Keratinocyte (primary cell): ENCODE measurements at regions not wholly inside any gene's neighbourhood (a gene's known extent, or its start where the extent isn't known, plus 50 kb on each side); places are given as distances from the start of the nearest gene placed in this dataset.
"Not testable (repeated sequence)": the region's sequence is repeated elsewhere in the genome, so short reads cannot be mapped to it uniquely, and the experiment has no call there.

ENCODE experiments used
- DNase-seq: peaks from one replicate; pipeline ENCODE4 v3.0.0-alpha.2; 2011; ENCODE audit warnings: low read depth, missing footprints, low spot score
- FAIRE-seq: peaks from 2 replicates; lab custom pipeline; 2011; peaks lifted over from hg19 to GRCh38; lab: Jason Lieb, UNC
- H2AFZ ChIP-seq: 2 replicates; pipeline ENCODE4 v1.6.0; 2012; ENCODE audit warnings: low read length, control low read depth, inconsistent platforms; ENCODE audit not compliant: control insufficient read depth
- H3K27ac ChIP-seq: 2 replicates; pipeline ENCODE4 v1.5.1; 2011; ENCODE audit warnings: low read length; ENCODE audit not compliant: control insufficient read depth, insufficient read depth
- H3K27me3 ChIP-seq: 3 replicates; pipeline ENCODE4 v1.6.0; 2011; ENCODE audit warnings: low read length; ENCODE audit not compliant: control insufficient read depth, insufficient read depth; ENCODE audit errors: extremely low read depth
- H3K36me3 ChIP-seq, 2 experiments: 2 replicates in 1 of 2; 3 replicates in 1 of 2; pipeline ENCODE4 v1.5.1; 2011; ENCODE audit warnings: low read length in 2 of 2, mild to moderate bottlenecking in 1 of 2; ENCODE audit not compliant: control insufficient read depth in 2 of 2, insufficient read depth in 2 of 2; ENCODE audit errors: extremely low read depth in 1 of 2
- H3K4me1 ChIP-seq: 3 replicates; pipeline ENCODE4 v1.5.1; 2011; ENCODE audit warnings: low read length; ENCODE audit not compliant: control insufficient read depth, insufficient read depth; ENCODE audit errors: extremely low read depth
- H3K4me2 ChIP-seq: 3 replicates; pipeline ENCODE4 v1.6.0; 2011; ENCODE audit warnings: low read depth, low read length; ENCODE audit not compliant: control insufficient read depth, insufficient read depth; ENCODE audit errors: extremely low read depth
- H3K4me3 ChIP-seq, 3 experiments: fragments of 200-600 bp in 1 of 3; sonication (generic) in 1 of 3; 2 replicates in 2 of 3; 3 replicates in 1 of 3; pipeline ENCODE4 v1.5.1; 2011 to 2016; ENCODE audit warnings: low read length in 3 of 3, mild to moderate bottlenecking in 3 of 3, control low read depth in 2 of 3, inconsistent platforms in 1 of 3, low read depth in 1 of 3, mixed read lengths in 1 of 3, mixed run types in 1 of 3, moderate library complexity in 1 of 3; ENCODE audit not compliant: control insufficient read depth in 2 of 3, insufficient read depth in 2 of 3; ENCODE audit errors: extremely low read depth in 1 of 3
- H3K79me2 ChIP-seq: 2 replicates; pipeline ENCODE4 v1.6.0; 2012; ENCODE audit warnings: low read length; ENCODE audit not compliant: control insufficient read depth, insufficient read depth
- H3K9ac ChIP-seq: 3 replicates; pipeline ENCODE4 v1.6.0; 2011; ENCODE audit warnings: low read length; ENCODE audit not compliant: control insufficient read depth, insufficient read depth; ENCODE audit errors: extremely low read depth
- H3K9me1 ChIP-seq: 3 replicates; pipeline ENCODE4 v1.6.0; 2011; ENCODE audit warnings: low read length; ENCODE audit not compliant: control insufficient read depth, insufficient read depth; ENCODE audit errors: extremely low read depth
- H3K9me3 ChIP-seq: 2 replicates; pipeline ENCODE4 v1.5.1; 2012; ENCODE audit warnings: low read depth, low read length; ENCODE audit not compliant: control insufficient read depth
- H4K20me1 ChIP-seq: 3 replicates; pipeline ENCODE4 v1.6.0; 2011; ENCODE audit warnings: low read length; ENCODE audit not compliant: control insufficient read depth, insufficient read depth; ENCODE audit errors: extremely low read depth
- EZH2 ChIP-seq: IDR thresholded peaks from one replicate; pipeline ENCODE4 v1.6.1; 2012; ENCODE audit warnings: inconsistent platforms, mild to moderate bottlenecking, low read length, moderate library complexity
- dilution Hi-C: fragments of 300-500 bp; cut with MboI; formaldehyde crosslinking; loops from one replicate; pipeline ENCODE4 v1.7.0; 2020; ENCODE audit warnings: low sequenced_read_pairs; ENCODE audit not compliant: extremely low pct_ligation_motif_present
- TF ChIP-seq, protein P1 (sequence below), 3 experiments: IDR thresholded peaks in 1 of 3; conservative IDR thresholded peaks in 1 of 3; optimal IDR thresholded peaks in 1 of 3; 2 replicates in 2 of 3; 3 replicates in 1 of 3; pipeline versions ENCODE3 to v1.5.1; 2011; ENCODE audit warnings: low read length in 3 of 3, mild to moderate bottlenecking in 3 of 3, moderate library complexity in 2 of 3, control low read depth in 1 of 3, inconsistent platforms in 1 of 3; ENCODE audit not compliant: insufficient read depth in 2 of 3; ENCODE audit errors: extremely low read depth in 1 of 3

DNA sequence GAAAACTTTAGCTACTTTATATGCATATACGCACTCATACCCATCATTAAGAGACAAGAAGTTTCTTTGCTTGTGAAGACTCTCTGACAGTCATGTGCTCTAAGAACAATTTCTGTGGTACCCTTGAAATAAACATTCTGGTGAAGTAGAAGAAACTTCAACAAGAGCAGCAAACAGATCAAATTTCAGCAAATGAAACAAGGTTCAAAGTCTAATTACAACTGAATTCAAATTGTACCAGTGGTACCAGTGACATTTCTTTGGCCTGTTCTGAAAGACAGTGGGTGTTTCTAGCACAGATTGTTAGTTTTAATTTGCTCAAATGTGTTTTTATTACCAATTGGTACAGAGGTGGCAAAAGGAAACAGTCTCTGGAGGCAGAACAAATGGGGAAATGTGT, 391.0 kb downstream of the CHSY3 start:
- no peak overlapping the region for H3K9ac ChIP-seq
- DNase-seq (no peak), FAIRE-seq (no peak)
- TF ChIP-seq, protein P1, sequence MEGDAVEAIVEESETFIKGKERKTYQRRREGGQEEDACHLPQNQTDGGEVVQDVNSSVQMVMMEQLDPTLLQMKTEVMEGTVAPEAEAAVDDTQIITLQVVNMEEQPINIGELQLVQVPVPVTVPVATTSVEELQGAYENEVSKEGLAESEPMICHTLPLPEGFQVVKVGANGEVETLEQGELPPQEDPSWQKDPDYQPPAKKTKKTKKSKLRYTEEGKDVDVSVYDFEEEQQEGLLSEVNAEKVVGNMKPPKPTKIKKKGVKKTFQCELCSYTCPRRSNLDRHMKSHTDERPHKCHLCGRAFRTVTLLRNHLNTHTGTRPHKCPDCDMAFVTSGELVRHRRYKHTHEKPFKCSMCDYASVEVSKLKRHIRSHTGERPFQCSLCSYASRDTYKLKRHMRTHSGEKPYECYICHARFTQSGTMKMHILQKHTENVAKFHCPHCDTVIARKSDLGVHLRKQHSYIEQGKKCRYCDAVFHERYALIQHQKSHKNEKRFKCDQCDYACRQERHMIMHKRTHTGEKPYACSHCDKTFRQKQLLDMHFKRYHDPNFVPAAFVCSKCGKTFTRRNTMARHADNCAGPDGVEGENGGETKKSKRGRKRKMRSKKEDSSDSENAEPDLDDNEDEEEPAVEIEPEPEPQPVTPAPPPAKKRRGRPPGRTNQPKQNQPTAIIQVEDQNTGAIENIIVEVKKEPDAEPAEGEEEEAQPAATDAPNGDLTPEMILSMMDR (optimal IDR thresholded peaks at IDR 0.05 in 1 of 3, IDR thresholded peaks at IDR 0.05 in 1 of 3, conservative IDR thresholded peaks at IDR 0.05 in 1 of 3; ENCODE audit: extremely low read depth in 1 of 3, insufficient read depth in 2 of 3, low read length in 3 of 3) = no peak
- no peaks in the 10 kb centered on the region for H4K20me1 ChIP-seq
- H3K27ac ChIP-seq = no peak overlapping the region
- H3K9me1 ChIP-seq = no peaks in the 10 kb centered on the region
- no peaks in the 10 kb centered on the region for H3K9me3 ChIP-seq
- H3K27me3 ChIP-seq = no peaks in the 10 kb centered on the region
- H3K36me3 ChIP-seq = no peaks in the 10 kb centered on the region
- H3K4me1 ChIP-seq = peaks cover 3% of the 10 kb centered on the region
- H3K4me2 ChIP-seq = no peak overlapping the region
- dilution Hi-C loops = no loop called here
- no peak overlapping the region for H2AFZ ChIP-seq
- H3K79me2 ChIP-seq = no peaks in the 10 kb centered on the region
- no peak overlapping the region for H3K4me3 ChIP-seq

DNA sequence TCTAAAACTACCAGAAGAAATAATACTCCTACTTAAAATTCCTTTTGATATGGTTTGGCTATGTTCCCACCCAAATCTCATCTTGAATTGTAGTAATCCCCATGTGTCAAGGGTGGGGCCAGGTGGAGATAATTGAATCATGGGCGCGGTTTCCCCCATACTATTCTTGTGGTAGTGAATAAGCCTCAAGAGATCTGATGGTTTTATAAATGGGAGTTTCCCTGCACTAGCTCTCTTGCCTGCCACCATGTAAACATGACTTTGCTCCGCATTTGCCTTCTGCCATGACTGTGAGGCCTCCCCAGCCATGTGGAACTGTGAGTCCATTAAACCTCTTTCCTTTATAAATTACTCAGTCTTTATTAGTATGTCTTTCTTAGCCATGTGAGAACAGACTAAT, 390.5 kb downstream of the CHSY3 start:
- H3K9me1 ChIP-seq, FAIRE-seq, dilution Hi-C loops, H3K9me3 ChIP-seq, H3K36me3 ChIP-seq, H3K4me3 ChIP-seq, H3K9ac ChIP-seq, H3K79me2 ChIP-seq, DNase-seq, H3K4me1 ChIP-seq, H2AFZ ChIP-seq, H4K20me1 ChIP-seq, H3K27ac ChIP-seq, H3K4me2 ChIP-seq, H3K27me3 ChIP-seq: not testable (repeated sequence)

DNA sequence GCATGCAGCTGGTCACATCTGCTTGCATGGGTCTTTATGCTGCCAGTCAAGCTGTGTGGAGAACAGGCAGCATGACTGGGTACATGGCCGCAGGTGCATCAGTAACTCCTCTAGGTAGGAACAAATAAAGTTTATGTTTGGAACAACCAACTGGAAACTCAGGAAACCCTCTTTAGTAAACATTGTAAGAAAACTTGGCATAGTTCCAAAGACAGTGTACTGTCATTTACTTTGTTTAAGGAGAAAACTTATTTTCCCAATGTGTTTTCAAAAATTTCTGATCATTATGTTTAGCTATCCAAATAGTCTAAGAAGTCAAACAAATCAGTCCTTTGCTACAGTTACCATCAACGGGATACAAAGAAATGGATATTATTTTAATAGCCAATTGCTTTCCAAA, 386.0 kb downstream of the CHSY3 start:
- Histone ChIP-seq H2AFZ (no peak overlapping the region), H3K4me1 (peaks cover 18% of the 10 kb centered on the region), H3K9me3 (no peaks in the 10 kb centered on the region), H3K9me1 (no peaks in the 10 kb centered on the region), H4K20me1 (no peaks in the 10 kb centered on the region), H3K79me2 (no peaks in the 10 kb centered on the region), H3K4me3 (no peak overlapping the region), H3K27me3 (no peaks in the 10 kb centered on the region), H3K27ac (peak overlapping the region; percentile 86), H3K36me3 (no peaks in the 10 kb centered on the region), H3K4me2 (peak overlapping the region; percentile 97), H3K9ac (no peak overlapping the region)
- dilution Hi-C loops = no loop called here
- FAIRE-seq (no peak), DNase-seq (no peak)
- no peak for TF ChIP-seq EZH2
- TF ChIP-seq, protein P1 (optimal IDR thresholded peaks at IDR 0.05 in 1 of 3, IDR thresholded peaks at IDR 0.05 in 1 of 3, conservative IDR thresholded peaks at IDR 0.05 in 1 of 3; ENCODE audit: extremely low read depth in 1 of 3, insufficient read depth in 2 of 3, low read length in 3 of 3) = no peak
